ENCODE measurements at regions not wholly inside any gene's neighbourhood (a gene's known extent, or its start where the extent isn't known, plus 50 kb on each side); places are given as distances from the start of the nearest gene placed in this dataset.
"Not testable (repeated sequence)": the region's sequence is repeated elsewhere in the genome, so short reads cannot be mapped to it uniquely, and the experiment has no call there.

DNA sequence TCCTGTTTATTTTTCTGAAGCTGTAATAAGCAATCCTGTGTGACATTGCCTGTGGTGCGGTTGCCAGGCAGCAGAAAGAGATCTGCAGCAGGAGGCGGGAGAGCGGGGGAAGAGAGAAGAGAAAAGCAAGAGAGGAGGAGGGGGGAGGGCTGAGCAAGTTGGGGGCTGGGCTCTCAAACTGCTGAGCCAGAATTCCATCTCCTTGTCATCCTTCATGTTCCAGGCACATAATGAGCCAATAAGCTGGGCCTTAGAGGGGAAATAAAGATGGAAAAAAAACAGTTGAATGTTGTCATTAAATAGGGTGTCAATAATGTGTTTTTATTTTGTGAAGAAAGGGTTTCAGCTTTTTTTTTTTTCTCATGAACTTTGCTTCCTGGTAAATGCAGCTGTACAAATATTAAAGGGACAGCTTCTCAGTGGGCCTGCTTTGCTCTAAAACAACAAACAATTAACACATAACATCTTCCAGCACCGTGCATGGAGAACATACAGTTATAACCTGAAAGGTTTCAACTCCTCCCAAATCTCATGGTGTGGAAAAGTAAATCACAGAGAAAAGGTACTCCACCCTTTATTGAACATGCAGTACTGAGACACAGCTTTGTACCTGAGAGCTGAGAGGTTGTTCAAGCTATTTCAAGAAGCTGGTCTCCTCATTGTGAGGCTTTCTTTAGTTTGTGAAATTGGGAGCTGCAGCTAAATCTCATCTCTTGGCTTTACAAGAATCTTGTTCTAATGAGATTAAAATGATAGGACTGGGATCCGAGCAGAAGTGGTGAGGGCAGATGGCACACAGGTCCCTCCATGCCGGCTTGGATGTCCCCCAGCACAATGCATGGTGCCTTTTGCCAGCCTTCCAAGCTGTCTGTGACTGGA, 451.1 kb upstream of the KCNMB2 start:
- no peak for DNase-seq

GRCh38 chr3:178085817-178086123, 450.5 kb upstream of the KCNMB2 start:
- no peak for DNase-seq

- DNase-seq = no peak
Measured at GRCh38 chr3:178086144-178086825, 450.0 kb upstream of the KCNMB2 start.

- no peak for DNase-seq
Measured at GRCh38 chr3:178087376-178087775, 448.9 kb upstream of the KCNMB2 start.

GRCh38 chr3:178088963-178089362, 447.3 kb upstream of the KCNMB2 start:
- DNase-seq = no peak

GRCh38 chr3:178090899-178091298, 445.3 kb upstream of the KCNMB2 start:
- no peak for DNase-seq

DNA sequence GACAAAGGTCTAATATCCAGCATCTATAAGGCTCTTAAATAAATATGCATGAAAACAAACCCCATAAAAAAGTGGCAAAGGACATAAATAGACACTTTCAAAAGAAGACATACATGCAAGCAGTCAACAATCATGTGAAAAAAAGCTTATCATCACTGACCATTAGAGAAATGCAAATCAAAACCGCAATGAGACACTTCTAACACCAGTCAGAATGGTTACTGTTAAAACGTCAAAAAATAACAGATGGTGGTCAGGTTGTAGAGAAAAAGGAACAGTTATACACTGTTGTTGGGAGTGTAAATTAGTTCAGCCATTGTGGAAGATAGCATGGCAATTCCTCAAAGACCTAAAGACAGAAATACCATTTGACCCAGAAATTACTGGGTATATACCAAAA, 440.7 kb upstream of the KCNMB2 start:
- DNase-seq = no peak

DNA sequence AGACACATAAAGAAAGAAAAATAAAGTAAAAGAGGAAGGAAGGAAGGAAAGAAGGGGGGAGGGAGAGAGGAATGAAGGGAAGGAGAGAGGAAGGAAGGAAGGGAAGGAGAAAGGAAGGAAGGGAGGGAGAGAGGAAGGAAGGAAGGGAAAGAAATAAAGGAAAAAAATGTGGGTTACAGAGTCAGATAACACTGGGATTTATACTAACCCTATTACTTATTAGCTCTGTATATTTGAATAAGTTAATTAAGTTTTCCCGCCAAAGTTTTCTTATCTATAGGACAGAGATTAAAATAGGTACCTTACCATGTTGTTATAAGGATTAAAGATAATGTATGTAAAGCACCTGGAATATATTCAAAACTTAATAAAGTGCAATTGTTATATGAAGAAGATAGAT, 439.3 kb upstream of the KCNMB2 start:
- no peak for DNase-seq

DNA sequence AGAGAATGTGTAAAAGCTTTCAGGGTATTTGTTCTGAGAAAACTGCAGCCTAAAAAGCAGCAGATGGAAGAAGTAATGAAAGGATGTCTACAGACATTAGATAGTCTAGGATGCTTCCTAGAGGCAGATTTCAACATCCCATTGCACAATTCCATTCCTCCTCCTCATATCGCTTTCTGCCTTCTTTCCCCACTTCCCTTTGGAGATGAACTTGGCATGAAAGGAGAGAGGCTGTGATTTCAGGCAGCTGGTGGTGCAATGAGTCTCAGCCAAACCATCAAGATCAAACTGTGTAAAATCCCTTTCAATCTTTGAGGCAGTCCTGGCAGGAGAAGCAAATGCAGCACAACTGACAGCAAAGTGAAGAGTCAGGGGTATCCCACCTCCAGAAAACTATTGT, 438.7 kb upstream of the KCNMB2 start:
- no peak for DNase-seq

DNA sequence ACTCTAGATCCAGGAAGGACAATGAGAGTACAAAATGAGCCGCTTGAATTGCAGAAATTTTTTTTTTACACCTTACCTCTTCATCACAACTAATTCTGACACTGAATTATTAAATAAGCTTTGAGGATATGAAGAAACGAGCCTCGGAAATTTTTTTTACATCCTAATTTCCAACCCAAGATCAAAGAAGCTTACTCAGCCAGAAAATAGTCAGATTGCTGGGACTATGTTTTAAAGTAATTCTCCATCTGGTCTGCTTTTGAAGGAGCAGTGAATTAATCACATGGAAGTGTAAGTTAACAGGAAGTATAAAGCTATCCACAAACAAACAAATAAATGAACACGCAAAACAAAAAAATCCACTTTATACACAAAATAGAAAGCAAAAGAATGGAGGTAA, 437.0 kb upstream of the KCNMB2 start:
- no peak for DNase-seq

DNA sequence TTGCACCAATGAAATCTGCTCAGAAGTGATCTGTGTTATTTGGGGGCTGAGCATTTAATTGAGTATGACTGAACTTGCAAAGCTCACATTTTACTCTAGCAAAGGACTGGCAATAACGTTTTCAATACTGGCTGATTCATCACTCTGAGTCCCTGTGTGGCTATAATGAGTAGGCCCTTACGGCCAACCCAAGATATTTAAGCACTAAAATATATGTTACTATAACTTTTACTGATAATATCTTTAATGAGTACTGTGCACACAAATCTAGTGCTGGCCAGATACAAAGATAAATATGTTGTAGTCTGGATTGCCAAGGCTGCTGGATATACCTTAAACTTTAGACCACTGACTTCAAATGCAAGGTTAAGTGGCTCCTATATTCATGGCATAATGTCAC, 436.4 kb upstream of the KCNMB2 start:
- no peak for DNase-seq

- no peak for DNase-seq
Measured at GRCh38 chr3:178100908-178101307, 435.3 kb upstream of the KCNMB2 start.

- no peak for DNase-seq
Measured at GRCh38 chr3:178103140-178103539, 433.1 kb upstream of the KCNMB2 start.

GRCh38 chr3:178107804-178108203, 428.4 kb upstream of the KCNMB2 start:
- DNase-seq = no peak

DNA sequence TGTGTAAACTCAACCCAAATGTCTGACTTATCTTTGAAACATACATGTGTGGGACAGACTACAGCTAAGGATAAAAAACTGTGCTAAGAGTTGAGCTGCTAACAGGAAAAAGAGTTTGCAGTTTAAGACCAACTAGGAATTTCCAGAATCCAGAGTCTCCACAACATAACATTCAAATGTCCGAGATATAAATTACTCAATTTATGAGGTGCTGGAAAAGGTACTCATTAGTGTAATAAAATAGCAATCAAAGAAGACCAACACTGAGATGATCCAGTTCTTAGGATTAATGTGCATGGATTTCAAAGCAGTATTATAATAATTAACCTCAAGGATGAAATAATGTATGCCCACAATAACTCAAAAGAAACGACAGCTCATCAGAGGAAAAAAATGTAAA, 426.5 kb upstream of the KCNMB2 start:
- DNase-seq = no peak

DNA sequence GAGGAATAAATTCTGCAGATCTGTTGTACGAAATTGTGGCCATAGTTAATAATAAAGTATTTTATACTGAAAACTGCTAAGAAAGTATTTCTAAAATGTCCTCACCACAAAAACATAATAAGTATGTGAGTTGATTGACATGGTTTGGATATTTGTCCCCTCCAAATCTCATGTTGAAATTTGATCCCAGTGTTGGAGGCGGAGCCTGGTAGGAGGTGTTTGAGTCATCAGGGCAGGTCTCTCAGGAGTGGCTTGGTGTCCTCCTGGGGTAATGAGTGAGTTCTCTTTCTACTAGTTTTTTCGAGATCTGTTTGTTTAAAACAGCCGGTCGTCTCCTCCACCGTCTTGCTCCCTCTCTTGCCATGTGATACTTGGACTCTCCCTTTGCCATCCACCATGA, 424.1 kb upstream of the KCNMB2 start:
- peak; percentile 19 to 22 for DNase-seq

GRCh38 chr3:178112552-178112951, 423.7 kb upstream of the KCNMB2 start:
- not testable (repeated sequence) for DNase-seq

DNA sequence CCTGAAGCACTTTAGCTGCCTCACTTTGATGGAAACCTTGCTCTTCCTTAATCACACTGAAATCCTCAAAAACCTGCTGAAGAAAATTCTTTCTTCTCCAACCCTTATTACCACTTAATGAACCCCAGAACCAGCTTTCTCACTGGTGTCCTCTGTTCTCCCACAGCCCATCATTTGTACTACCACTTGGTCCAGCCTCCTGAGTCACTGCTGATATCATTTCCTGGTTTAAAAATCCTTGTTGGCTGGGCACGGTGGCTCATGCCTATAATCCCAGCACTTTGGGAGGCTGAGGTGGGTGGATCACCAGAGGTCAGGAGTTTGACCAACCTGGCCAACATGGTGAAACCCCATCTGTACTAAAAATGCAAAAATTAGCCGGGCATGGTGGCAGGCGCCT, 418.6 kb upstream of the KCNMB2 start:
- DNase-seq = no peak

DNA sequence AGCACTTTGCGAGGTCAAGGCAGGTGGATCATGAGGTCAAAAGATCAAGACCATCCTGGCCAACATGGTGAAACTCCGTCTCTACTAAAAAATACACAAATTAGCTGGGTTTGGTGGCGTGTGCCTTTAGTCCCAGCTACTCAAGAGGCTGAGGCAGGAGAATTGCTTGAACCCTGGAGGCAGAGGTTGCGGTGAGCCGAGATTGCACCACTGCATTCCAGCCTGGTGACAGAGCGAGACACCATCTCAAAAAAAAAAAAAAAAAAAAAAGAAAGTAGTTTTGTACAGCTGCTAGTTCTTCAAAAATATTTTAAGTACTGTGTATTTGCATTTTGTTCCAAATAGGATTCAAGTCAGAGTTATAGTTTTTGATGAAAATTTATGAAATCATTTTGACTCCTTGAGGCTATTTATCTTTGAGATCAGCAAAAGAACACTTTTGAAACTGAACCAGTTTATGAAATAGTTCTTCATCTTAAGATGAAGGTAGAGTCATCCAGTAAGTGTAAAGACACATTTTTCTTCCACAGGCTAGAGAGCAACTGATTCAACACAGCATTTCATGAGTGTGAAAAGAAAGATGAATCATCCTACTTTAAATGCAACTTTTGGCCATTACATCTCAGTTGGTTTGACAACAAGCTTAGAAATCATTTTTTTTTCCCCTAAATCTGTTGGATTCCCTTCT, 416.5 kb upstream of the KCNMB2 start:
- not testable (repeated sequence) for DNase-seq

GRCh38 chr3:178120367-178120766, 415.9 kb upstream of the KCNMB2 start:
- DNase-seq = peak in 1 of 2 experiments; percentile 27

- DNase-seq = no peak
Measured at GRCh38 chr3:178126686-178127085, 409.6 kb upstream of the KCNMB2 start.

- no peak for DNase-seq
Measured at GRCh38 chr3:178127221-178127620, 409.0 kb upstream of the KCNMB2 start.

GRCh38 chr3:178129109-178129508, 407.1 kb upstream of the KCNMB2 start:
- DNase-seq = no peak

DNA sequence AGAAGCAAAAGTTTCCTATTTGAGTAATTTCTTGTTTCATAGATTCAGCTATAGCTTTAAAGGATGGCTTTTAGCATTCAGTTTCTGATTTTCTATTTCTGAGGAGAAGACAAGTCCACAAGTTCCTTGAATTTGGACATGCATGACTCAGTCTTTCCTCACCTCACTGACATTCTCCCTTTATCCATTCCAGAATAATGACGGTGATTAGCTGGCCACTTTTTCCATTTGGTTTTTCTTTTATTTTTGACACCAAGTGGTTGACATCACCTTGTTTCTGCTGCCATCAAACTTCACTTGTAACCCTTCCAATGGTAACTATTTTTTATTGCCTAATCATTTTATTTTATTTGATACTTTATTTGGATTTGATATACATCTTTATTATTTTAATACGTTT, 404.4 kb upstream of the KCNMB2 start:
- DNase-seq = no peak

Data from activated T-cell treated with anti-CD3 and anti-CD28 coated beads, Interleukin-2, amount 50 U/mL, for 48 hours (primary cell).